ENCODE measurements at regions not wholly inside any gene's neighbourhood (a gene's known extent, or its start where the extent isn't known, plus 50 kb on each side); places are given as distances from the start of the nearest gene placed in this dataset.

- DNase-seq (ENCODE audit: low read depth, low spot score): no peak
- ChIA-PET CTCF (interaction anchor here (0.7 to 3.6 kb wide), 10 partner anchors 13 to 99 kb away, joined by 3 to 21 read pairs (median 4); no protein-coding TSS in a partner anchor), POLR2A (interaction anchor here (2.0 kb wide), 1 partner anchor 62 kb away, joined by 8 read pairs; no protein-coding TSS in a partner anchor)
- no peak for TF ChIP-seq CTCF (IDR thresholded peaks at IDR 0.05; ENCODE audit: insufficient read depth, low read length, missing control alignments)
- no peak overlapping the region for H3K4me3 ChIP-seq (ENCODE audit: low read depth, low read length)
Measured at GRCh38 chr1:19011845-19012231, 55.4 kb upstream of the IFFO2 start.

- ChIA-PET CTCF (interaction anchor here (0.7 to 3.6 kb wide), 11 partner anchors 13 to 104 kb away, joined by 3 to 21 read pairs (median 3); no protein-coding TSS in a partner anchor), POLR2A (interaction anchor here (0.9 to 2.0 kb wide), 3 partner anchors 43 to 87 kb away, joined by 3 to 8 read pairs (median 3); no protein-coding TSS in a partner anchor)
- DNase-seq (ENCODE audit: low read depth, low spot score): peak; percentile 93
- TF ChIP-seq CTCF (IDR thresholded peaks at IDR 0.05; ENCODE audit: insufficient read depth, low read length, missing control alignments): no peak
- no peak overlapping the region for H3K4me3 ChIP-seq (ENCODE audit: low read depth, low read length)
Measured at GRCh38 chr1:19010995-19011844, 54.7 kb upstream of the IFFO2 start.

- no peak for DNase-seq (ENCODE audit: low read depth, low spot score)
- no peak overlapping the region for H3K4me3 ChIP-seq (ENCODE audit: low read depth, low read length)
- ChIA-PET CTCF (interaction anchor here (1.0 to 3.6 kb wide), 4 partner anchors 60 to 106 kb away, joined by 3 to 21 read pairs (median 4); no protein-coding TSS in a partner anchor), POLR2A (interaction anchor here (0.9 to 2.0 kb wide), 3 partner anchors 44 to 87 kb away, joined by 3 to 8 read pairs (median 3); no protein-coding TSS in a partner anchor)
- TF ChIP-seq CTCF (IDR thresholded peaks at IDR 0.05; ENCODE audit: insufficient read depth, low read length, missing control alignments): no peak
Measured at GRCh38 chr1:19010503-19010902, 54.0 kb upstream of the IFFO2 start.

- POLR2A ChIA-PET: interaction anchor here (0.8 to 2.0 kb wide), 3 partner anchors 53 to 83 kb away, joined by 3 to 8 read pairs (median 4); no protein-coding TSS in a partner anchor
Measured at GRCh38 chr1:19009882-19010321, 53.4 kb upstream of the IFFO2 start.

GRCh38 chr1:19009126-19009881 is 52.8 kb upstream of the IFFO2 start:
- POLR2A ChIA-PET: interaction anchor here (0.8 to 0.9 kb wide), 2 partner anchors 52 to 83 kb away, joined by 3 to 4 read pairs; no protein-coding TSS in a partner anchor
- H3K4me3 ChIP-seq (ENCODE audit: low read depth, low read length): no peak overlapping the region
- CTCF ChIA-PET: interaction anchor here (0.6 to 3.6 kb wide), 10 partner anchors 9 to 1963 kb away, joined by 3 to 21 read pairs (median 4); no protein-coding TSS in a partner anchor
- no peak for TF ChIP-seq CTCF (IDR thresholded peaks at IDR 0.05; ENCODE audit: insufficient read depth, low read length, missing control alignments)
- no peak for DNase-seq (ENCODE audit: low read depth, low spot score)

More at GRCh38 chr1:19009882-19010321, 53.4 kb upstream of the IFFO2 start:
- peak; percentile 64 for DNase-seq (ENCODE audit: low read depth, low spot score)
- CTCF ChIA-PET: interaction anchor here (0.6 to 3.6 kb wide), 10 partner anchors 10 to 1964 kb away, joined by 3 to 21 read pairs (median 4); no protein-coding TSS in a partner anchor
- no peak for TF ChIP-seq CTCF (IDR thresholded peaks at IDR 0.05; ENCODE audit: insufficient read depth, low read length, missing control alignments)
- H3K4me3 ChIP-seq (ENCODE audit: low read depth, low read length): no peak overlapping the region
